Endothelial cell of umbilical vein (primary cell): ENCODE measurements at regions not wholly inside any gene's neighbourhood (a gene's known extent, or its start where the extent isn't known, plus 50 kb on each side); places are given as distances from the start of the nearest gene placed in this dataset.

Experiments
- BruUV-seq: library from RNA; stranded (reverse); fragments of 400-500 nt; replicated peaks from 2 replicates; lab custom pipeline; 2021; lab: Mats Ljungman, UMichigan
- CTCF ChIA-PET: fragments of 300-600, 350-600 bp; sonication (Branson Sonifier 250); formaldehyde crosslinking; loops from one replicate; lab custom pipeline; 2021; ENCODE audit warnings: antibody characterized with exemption, inconsistent platforms; lab: Charles Lee
- POLR2A ChIA-PET: fragments of 300-600, 350-600 bp; sonication (Branson Sonifier 250); formaldehyde crosslinking; loops from one replicate; lab custom pipeline; 2021; ENCODE audit warnings: antibody characterized with exemption, inconsistent platforms; lab: Charles Lee
- DNase-seq: peaks from one replicate; pipeline ENCODE4 v3.0.0-alpha.2; 2011; ENCODE audit warnings: low read depth, low spot score
- FAIRE-seq: peaks from 2 replicates; lab custom pipeline; 2011; peaks lifted over from hg19 to GRCh38; lab: Jason Lieb, UNC
- H2AFZ ChIP-seq: 2 replicates; pipeline ENCODE4 v1.6.0; 2012; ENCODE audit warnings: low read depth, low read length, control low read depth, inconsistent platforms
- H3K27ac ChIP-seq: 2 replicates; pipeline ENCODE4 v1.5.1; 2011; ENCODE audit warnings: low read depth, mild to moderate bottlenecking, control low read depth, low read length, moderate library complexity; ENCODE audit not compliant: insufficient read depth
- H3K27me3 ChIP-seq, 2 experiments: 2 replicates each; pipeline versions ENCODE4 v1.6.0 to v1.6.1; 2011; ENCODE audit warnings: low read length in 2 of 2, mixed read lengths in 1 of 2; ENCODE audit not compliant: control insufficient read depth in 2 of 2, insufficient read depth in 2 of 2
- H3K36me3 ChIP-seq, 2 experiments: 2 replicates in 1 of 2; 3 replicates in 1 of 2; pipeline ENCODE4 v1.5.1; 2011; ENCODE audit warnings: low read length in 2 of 2, mild to moderate bottlenecking in 1 of 2, moderate library complexity in 1 of 2; ENCODE audit not compliant: control insufficient read depth in 2 of 2, insufficient read depth in 2 of 2; ENCODE audit errors: extremely low read depth in 1 of 2
- H3K4me1 ChIP-seq: 3 replicates; pipeline ENCODE4 v1.5.1; 2011; ENCODE audit warnings: mild to moderate bottlenecking, low read length; ENCODE audit not compliant: control insufficient read depth, insufficient read depth; ENCODE audit errors: extremely low read depth
- H3K4me2 ChIP-seq: 2 replicates; pipeline ENCODE4 v1.6.1; 2011; ENCODE audit warnings: low read length, control low read depth, mixed read lengths; ENCODE audit not compliant: insufficient read depth
- H3K4me3 ChIP-seq, 3 experiments: fragments of 200-600 bp in 1 of 3; sonication (generic), shearing (Covaris generic) in 1 of 3; replicated peaks in 1 of 3; 2 replicates each; pipeline ENCODE4 v1.5.1; 2011 to 2016; ENCODE audit warnings: control low read depth in 3 of 3, low read length in 3 of 3, mild to moderate bottlenecking in 2 of 3, inconsistent platforms in 1 of 3, low read depth in 1 of 3, moderate library complexity in 1 of 3; ENCODE audit not compliant: insufficient read depth in 1 of 3
- H3K79me2 ChIP-seq: 2 replicates; pipeline ENCODE4 v1.6.0; 2012; ENCODE audit warnings: low read length, inconsistent platforms; ENCODE audit not compliant: control insufficient read depth, insufficient read depth
- H3K9ac ChIP-seq: replicated peaks from 2 replicates; pipeline ENCODE3; 2011; ENCODE audit warnings: low read length, control low read depth; ENCODE audit not compliant: insufficient read depth; ENCODE audit errors: extremely low read depth
- H3K9me1 ChIP-seq: replicated peaks from 3 replicates; pipeline ENCODE4 v1.6.0; 2011; ENCODE audit warnings: mild to moderate bottlenecking, low read length; ENCODE audit not compliant: control insufficient read depth, insufficient read depth; ENCODE audit errors: extremely low read depth
- H3K9me3 ChIP-seq: replicated peaks from 2 replicates; pipeline ENCODE4 v1.5.1; 2012; ENCODE audit warnings: low read length, inconsistent platforms; ENCODE audit not compliant: control insufficient read depth, insufficient read depth
- H4K20me1 ChIP-seq: replicated peaks from 2 replicates; pipeline ENCODE3; 2011; ENCODE audit warnings: mild to moderate bottlenecking, low read length; ENCODE audit not compliant: control insufficient read depth, insufficient read depth; ENCODE audit errors: extremely low read depth
- CTCF ChIP-seq, 2 donors: IDR thresholded peaks; 1 replicate in 1 of 2; 2 replicates in 1 of 2; pipeline ENCODE4 v1.5.1; 2011; ENCODE audit warnings: low read length in 2 of 2, mild to moderate bottlenecking in 2 of 2, moderate library complexity in 2 of 2, control low read depth in 1 of 2, inconsistent platforms in 1 of 2, low read depth in 1 of 2; ENCODE audit not compliant: insufficient read depth in 1 of 2; ENCODE audit errors: extremely low read depth in 1 of 2
- EZH2 ChIP-seq: IDR thresholded peaks from 2 replicates; pipeline ENCODE4 v1.6.1; 2012; ENCODE audit warnings: borderline replicate concordance, low read depth, mild to moderate bottlenecking, moderate library complexity, low read length, inconsistent platforms; ENCODE audit not compliant: severe bottlenecking
- FOS ChIP-seq: IDR thresholded peaks from 2 replicates; pipeline ENCODE4 v1.6.1; 2011; ENCODE audit warnings: mild to moderate bottlenecking, low read length, moderate library complexity, borderline replicate concordance; ENCODE audit not compliant: insufficient read depth
- GATA2 ChIP-seq: IDR thresholded peaks from 2 replicates; pipeline ENCODE4 v1.7.0; 2011; ENCODE audit warnings: low read depth, mild to moderate bottlenecking, moderate library complexity, mixed read lengths, low read length; ENCODE audit not compliant: insufficient read length, insufficient read depth
- JUN ChIP-seq: IDR thresholded peaks from 2 replicates; pipeline ENCODE4 v1.6.1; 2011; ENCODE audit warnings: borderline replicate concordance, low read depth; ENCODE audit not compliant: insufficient read length, insufficient read depth
- MAX ChIP-seq: IDR thresholded peaks from 2 replicates; pipeline ENCODE4 v1.6.1; 2011; ENCODE audit not compliant: insufficient read depth, insufficient read length
- MYC ChIP-seq: IDR thresholded peaks from one replicate; pipeline ENCODE4 v1.6.1; 2011; ENCODE audit warnings: mild to moderate bottlenecking, low read depth, low read length
- POLR2A ChIP-seq: IDR thresholded peaks from 2 replicates; pipeline ENCODE4 v1.6.1; 2012; ENCODE audit warnings: low read depth, mild to moderate bottlenecking, control low read depth, low read length
- POLR2AphosphoS5 ChIP-seq: IDR thresholded peaks from 2 replicates; pipeline ENCODE4 v1.6.1; 2012; ENCODE audit warnings: low read depth, mild to moderate bottlenecking, control low read depth, low read length, moderate library complexity; ENCODE audit not compliant: insufficient read depth
- dilution Hi-C: fragments of 300-500 bp; cut with MboI; formaldehyde crosslinking; loops from one replicate; pipeline ENCODE4 v1.15.0; 2019; ENCODE audit warnings: low sequenced_read_pairs; ENCODE audit not compliant: extremely low pct_ligation_motif_present
- intact Hi-C: fragments of 100-400 bp; cut with micrococcal nuclease; formaldehyde crosslinking; loops from one replicate; pipeline ENCODE4 v1.10.0; 2022

GRCh38 chr12:76190299-76190698 lies 105.8 kb upstream of the NAP1L1 start:
- DNase-seq (no peak), FAIRE-seq (no peak)
- no peaks in the 10 kb centered on the region for H3K9me1 ChIP-seq
- no TSS peak for BruUV-seq
- no peak overlapping the region for H3K4me2 ChIP-seq
- H2AFZ ChIP-seq = no peak overlapping the region
- H3K27me3 ChIP-seq = no peaks in the 10 kb centered on the region
- no peak overlapping the region for H3K9ac ChIP-seq
- ChIA-PET CTCF (no interaction called here), POLR2A (no interaction called here)
- H3K4me3 ChIP-seq = no peak overlapping the region
- intact Hi-C loops = no loop called here
- TF ChIP-seq GATA2 (no peak), POLR2AphosphoS5 (no peak), EZH2 (no peak), POLR2A (no peak), MYC (no peak), CTCF (IDR thresholded peaks at IDR 0.05; ENCODE audit: extremely low read depth in 1 of 2, insufficient read depth in 1 of 2, low read depth in 1 of 2, low read length in 2 of 2) (no peak), JUN (no peak), MAX (no peak), FOS (no peak)
- H3K4me1 ChIP-seq = no peaks in the 10 kb centered on the region
- no peaks in the 10 kb centered on the region for H3K79me2 ChIP-seq
- dilution Hi-C loops = no loop called here
- H4K20me1 ChIP-seq = no peaks in the 10 kb centered on the region
- no peaks in the 10 kb centered on the region for H3K36me3 ChIP-seq
- H3K9me3 ChIP-seq = no peaks in the 10 kb centered on the region
- H3K27ac ChIP-seq = no peak overlapping the region
